ENCODE measurements at regions not wholly inside any gene's neighbourhood (a gene's known extent, or its start where the extent isn't known, plus 50 kb on each side); places are given as distances from the start of the nearest gene placed in this dataset.

DNA sequence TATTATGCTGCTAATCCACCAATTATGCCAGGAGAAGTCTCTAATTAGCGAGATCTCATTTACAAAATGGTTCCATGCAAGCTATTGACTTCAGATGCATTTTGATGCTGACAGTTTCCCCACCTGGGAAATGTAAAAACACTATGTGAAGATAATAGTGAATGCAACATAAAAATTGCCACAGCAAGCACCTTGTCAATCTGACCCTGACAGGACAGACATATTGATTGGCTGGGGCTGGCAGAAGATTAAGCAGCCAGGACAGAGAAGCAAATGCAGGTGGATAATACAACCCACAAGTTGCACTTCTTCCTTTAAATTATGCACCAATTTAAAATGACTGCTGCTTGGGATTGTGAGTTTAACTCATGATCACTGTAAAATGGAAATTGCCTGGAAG lies 642.8 kb upstream of the POT1 start:
- no peak for DNase-seq (ENCODE audit: low read depth in 2 of 2)

DNA sequence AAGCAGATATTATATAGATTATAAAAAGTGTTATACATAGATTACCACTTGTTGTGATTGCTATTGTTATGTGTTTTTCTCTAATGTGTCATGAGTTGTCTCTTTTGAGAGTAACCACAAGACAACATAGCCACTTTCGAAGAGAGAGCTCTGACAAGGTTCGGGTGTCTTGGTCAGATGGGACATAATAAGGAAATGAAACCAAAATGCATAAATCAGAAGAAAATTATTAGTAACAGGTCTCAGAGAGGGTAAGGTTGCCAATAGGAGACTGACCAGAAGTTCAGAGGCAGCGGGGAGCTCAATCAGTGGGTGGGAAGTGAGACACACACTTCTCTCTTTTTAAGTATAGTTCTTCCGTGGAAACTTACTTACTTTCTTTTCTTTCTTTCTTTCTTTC lies 639.2 kb upstream of the POT1 start:
- DNase-seq (ENCODE audit: low read depth in 2 of 2): no peak

DNA sequence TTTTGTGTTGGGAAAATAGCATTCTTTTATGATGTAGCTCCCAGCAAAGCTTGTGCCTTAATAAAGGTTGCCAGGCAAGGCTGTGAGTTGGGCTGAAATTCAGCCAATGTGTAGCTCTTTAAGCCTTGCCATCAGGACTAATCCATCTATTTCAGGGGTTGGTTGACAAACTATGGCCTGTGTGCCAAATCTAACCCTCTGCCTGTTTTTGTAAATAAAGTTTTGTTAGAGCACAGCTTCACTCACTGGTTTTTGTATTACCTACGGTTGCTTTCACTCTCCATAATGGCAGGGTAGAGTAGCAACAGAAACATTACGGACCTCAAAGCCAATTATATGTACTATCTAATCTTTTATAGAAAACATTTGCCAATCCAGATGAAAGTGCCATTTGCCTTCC lies 638.1 kb upstream of the POT1 start:
- DNase-seq (ENCODE audit: low read depth in 2 of 2): no peak

DNA sequence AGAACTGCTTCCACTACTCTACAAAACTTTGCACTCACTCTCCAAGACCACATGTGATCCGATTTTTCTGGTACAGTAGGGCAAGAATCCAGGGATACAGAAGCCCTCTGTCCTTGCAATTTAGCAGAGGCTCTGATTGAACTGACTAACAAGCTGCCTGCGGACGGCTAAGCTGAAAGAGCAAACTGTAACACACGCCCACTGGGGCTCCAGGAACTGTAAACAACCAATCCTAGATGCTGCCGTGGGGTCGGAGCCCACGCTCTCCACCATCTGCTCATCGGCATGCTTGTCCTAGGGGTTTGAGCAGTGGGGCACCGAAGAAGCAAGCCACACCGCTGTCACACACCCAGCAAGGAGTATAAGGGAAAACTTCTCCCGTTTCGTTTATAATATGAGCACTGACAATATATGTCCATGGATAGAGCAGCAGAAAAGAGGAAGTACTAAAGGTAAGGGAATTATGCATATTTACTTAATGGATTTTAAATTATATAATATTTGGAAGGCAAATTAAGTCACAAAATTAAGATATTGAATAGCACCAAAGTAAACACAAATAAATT lies 634.4 kb upstream of the POT1 start:
- no peak for DNase-seq (ENCODE audit: low read depth in 2 of 2)

DNA sequence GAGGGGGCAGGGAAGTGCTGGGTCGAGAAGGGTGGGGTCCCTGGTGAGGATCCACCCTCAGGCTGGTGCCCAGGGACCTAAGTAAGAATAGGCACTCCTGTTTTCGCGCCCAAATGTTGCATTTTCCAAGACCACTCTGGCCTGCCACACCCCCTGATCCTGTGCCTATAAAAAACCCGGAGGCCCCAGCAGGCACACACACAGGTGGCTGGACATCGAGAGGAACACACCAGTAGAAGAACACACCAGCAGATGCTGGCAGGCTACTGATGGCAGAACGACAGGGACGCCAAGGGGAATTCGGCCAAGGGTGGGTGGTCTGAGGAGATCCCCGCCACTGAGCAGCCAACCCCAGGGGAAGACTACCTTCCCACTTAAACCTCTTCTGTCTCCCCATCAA lies 633.9 kb upstream of the POT1 start:
- no peak for DNase-seq (ENCODE audit: low read depth in 2 of 2)

DNA sequence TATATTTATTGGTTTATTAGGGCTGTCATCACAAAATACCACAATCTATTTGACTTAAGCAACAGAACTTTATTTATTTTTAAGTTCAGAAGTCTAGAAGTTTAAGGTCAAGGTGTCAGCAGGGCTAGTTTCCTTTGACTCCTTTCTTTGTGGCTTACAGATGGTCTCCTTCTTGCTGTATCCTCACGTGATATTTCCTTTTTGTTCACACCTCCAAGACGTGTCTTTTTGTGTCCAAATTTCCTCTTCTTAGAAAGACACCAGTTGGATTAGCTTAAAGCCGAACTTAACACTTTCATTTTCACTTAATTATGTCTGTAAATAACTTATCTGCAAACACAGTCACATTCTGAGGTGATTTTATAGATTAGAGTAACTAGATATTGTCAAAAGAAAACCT lies 631.4 kb upstream of the POT1 start:
- DNase-seq (ENCODE audit: low read depth in 2 of 2): no peak

DNA sequence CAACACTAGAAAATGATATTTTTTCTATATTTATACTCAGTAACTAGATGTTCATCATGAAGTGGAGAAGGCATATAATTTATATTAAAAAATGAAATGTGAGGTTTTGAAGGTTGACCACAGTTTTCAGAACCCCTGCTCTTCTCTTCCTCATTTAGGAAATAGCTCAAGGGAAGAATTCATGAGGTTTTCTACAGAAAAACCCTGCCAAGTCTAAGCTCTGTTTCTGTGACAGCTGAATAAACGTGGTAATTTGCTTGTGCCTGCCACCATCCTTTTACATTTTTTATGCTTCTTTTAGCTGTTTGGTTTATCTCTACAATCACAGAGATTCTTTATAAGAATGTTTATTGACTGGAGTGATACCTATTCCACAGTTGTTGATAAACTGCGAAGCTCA lies 630.3 kb upstream of the POT1 start:
- no peak for DNase-seq (ENCODE audit: low read depth in 2 of 2)

DNA sequence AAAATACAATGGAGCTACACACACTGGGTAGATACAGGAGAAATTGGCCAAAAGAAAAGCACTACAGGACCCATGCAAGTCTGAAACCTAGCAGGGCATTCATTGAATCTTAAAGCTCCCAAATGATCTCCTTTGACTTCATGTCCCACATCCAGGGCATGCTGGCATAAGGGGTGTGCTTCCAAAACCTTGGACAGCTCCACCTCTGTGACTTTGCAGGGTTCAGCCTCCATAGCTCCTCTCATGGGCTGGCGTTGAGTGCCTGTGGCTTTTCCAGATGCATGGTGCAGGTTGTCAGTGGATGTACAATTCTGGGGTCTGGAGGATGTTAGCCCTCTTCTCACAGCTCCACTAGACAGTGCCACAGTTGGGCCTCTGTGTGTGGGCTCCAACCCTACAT lies 626.3 kb upstream of the POT1 start:
- DNase-seq (ENCODE audit: low read depth in 2 of 2): no peak

DNA sequence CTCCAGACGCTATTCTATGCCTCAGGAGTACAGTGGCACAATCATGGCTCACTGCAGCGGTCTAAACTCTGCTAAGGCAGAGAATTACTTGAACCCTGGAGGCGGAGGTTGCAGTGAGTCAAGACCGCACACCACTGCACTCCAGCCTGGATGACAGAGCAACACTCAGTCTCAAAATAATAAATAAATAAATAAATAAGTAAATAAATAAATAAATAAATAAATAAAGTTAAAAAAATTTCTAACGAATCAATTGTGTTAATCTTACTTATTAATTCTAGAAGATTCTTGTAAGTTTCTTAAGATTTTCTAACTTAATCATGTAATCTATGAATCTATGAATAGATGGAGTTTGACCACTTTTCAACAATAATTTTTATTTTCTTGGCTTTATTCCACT lies 621.4 kb upstream of the POT1 start:
- no peak for DNase-seq (ENCODE audit: low read depth in 2 of 2)

DNA sequence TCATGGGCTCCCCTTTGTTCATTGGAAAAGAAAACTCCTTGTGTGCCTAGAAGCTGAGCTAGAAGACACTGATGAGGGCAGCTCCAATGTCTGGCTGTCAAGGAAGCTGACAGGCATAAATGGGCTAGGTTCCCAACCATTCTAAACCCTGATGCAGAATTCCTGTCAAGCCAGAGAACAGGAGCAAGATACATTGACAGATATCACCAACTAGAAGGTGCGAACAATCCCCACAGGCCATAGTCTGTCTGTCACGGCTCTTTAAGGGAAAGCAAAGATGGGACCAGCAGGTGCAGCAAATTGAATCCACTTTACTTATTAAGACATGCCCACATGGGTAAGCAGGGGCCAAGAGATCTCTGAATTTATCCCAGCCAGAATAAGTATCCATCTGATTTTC lies 617.9 kb upstream of the POT1 start:
- DNase-seq (ENCODE audit: low read depth in 2 of 2): no peak

DNA sequence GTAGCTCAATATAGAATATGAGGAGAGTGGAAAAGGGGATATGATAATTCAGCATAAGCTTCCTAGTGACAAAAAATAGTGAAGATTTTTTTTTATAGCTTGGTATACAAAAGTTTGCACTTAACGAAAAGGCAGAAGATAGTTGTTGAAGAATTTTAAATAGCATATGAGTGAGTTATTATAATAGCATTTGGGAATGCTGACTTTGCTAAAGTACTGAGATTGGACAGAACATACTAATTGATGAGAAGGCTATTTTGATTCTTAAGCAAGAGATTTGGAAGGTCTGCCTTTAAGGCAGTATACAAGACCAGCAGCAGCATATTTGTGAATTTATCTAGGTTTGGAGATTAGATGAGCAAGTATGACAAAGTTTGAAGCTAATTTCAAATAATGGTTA lies 600.9 kb upstream of the POT1 start:
- DNase-seq (ENCODE audit: low read depth in 2 of 2): no peak

DNA sequence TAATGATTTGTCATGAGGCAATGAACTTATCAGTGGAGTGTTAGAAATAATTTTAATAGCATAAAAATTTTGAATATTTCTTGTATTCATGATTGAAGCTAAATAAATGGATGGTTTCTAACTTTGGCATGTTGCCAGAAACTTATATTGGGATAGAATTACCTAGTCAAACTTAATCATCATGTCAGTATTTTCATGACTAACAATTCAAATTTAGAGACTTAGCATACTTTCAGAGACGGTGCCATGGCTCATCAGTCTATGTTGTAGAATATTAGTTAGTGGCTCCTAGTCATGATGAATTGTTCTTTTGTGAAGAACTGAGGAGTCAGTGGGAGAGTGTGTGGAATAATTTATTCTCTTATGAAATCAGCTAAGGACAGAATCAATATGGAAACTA lies 599.6 kb upstream of the POT1 start:
- DNase-seq (ENCODE audit: low read depth in 2 of 2): no peak

DNA sequence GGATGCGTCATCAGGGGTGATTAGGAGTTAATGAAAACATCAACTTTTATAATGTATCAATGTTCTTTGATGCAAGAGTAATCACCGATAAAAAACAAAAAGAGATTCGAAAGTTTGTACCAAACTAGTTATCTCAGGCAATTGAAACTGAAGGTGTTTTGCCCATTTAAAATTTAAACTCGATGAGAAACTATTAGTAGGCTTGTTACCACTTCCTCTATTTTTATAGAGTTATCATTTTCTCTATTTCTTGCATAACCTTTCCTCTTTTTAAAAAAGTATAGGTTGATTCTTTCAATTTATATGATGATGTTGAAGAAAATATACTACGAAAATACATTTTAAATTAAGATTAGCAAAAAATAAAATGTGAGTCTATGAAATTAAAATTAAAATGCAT lies 597.3 kb upstream of the POT1 start:
- no peak for DNase-seq (ENCODE audit: low read depth in 2 of 2)

DNA sequence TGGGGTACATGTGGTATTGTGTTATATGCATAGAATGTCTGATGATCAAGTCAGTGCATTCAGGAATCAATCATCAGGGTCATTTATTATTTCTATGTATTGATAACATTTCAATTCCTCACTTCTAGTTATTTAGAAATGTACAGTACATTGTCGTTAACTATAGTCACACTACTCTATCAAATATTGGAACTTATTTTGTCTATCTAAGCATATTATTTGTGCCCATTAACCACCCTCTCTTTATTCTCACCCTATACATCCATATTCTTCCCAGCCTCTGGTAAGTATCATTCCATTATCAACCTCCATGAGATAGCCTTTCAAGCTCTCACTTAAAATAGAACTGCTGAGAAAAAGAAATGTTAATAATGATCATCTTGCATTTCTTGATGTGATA lies 596.5 kb upstream of the POT1 start:
- no peak for DNase-seq (ENCODE audit: low read depth in 2 of 2)

DNA sequence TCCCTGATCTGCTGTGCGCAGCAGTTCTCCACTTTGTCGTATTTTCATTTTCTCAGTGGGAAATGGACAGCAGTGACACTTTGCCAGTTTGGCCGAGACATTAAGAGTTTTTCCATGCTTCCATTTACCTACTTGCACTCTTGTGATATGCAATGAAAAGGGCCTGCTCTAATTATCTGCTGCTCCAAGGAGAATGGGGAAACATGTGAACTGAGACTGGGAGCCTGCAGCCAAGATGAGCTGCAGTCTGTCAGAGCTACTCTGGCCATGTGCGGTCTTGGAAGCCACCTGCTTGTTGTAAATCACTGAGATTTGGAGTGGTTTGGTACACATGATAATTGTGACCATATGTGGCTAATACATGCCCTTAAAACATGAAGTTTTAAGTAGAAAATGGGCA lies 586.6 kb upstream of the POT1 start:
- no peak for DNase-seq (ENCODE audit: low read depth in 2 of 2)

DNA sequence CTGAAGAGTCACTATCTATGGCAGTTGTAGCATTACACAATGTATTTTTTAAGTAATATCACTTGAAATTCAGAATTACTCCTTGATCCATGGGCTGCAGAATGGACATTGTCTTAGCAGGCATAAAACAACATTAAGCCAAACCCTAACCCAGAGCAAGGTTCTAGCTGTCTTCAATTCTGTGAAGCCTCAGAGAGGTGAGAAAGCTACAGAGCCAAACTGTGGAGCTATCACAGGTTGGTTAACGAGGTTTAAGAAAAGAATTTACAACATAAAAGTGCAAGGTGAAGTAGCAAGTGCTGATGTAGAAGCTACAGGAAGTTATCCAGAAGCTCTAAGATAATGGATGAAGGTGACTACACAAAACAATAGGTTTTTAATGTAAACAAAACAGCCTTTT lies 582.7 kb upstream of the POT1 start:
- no peak for DNase-seq (ENCODE audit: low read depth in 2 of 2)

DNA sequence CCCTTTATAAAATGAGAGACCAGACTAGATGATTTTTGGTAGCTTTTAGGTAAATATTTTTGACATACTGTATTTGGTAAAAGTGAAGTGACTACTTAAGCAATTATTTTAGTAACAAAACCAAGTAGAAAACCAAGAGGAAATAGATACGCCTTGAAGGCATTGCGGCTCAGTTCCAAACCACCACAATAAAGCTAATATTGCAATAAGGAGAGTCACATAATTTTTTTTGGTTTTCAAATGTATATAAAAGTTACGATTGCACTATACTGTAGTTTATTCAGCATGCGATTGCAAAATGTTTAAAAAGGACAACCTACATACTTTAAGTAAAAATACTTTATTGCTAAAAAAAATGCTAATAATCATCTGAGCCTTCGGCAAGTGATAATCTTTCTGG lies 581.7 kb upstream of the POT1 start:
- DNase-seq (ENCODE audit: low read depth in 2 of 2): no peak

DNA sequence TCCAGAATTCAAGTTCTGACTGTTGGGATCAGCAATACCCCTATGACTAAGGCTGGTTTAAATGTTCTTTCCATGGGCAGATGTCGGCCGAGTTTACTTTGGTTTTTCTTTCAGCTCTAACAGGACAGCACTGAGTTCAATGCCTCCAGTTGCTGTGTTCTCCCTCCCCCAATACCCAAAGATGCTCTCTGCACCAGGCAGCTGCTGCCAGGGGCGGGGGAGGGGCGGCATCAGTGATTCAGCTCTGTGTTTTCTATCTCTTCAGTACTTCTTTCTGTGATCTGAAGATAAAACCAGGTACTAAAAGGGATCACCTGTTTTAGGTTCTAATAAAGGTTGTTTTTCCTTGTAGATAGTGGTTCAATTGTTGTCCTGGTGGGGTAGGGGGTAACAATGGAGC lies 576.7 kb upstream of the POT1 start:
- no peak for DNase-seq (ENCODE audit: low read depth in 2 of 2)

DNA sequence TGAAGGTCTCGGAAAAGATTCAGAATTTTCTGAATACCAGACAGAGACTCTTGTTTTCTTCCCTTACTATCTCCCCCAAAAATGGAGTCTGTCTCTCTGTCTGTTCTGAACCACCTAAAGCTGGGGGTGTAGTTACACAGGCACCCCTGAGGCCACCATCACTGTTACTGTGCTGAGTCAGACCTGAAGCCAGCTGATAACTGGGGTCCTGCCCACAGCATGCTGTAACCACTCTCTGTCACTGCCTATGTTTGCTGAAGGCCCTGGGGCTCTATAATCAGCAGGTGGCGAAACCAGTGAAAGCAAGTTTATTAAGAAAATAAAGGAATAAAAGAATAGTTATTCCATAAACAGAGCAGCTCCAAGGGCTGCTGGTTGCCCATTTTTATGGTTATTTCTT lies 575.2 kb upstream of the POT1 start:
- no peak for DNase-seq (ENCODE audit: low read depth in 2 of 2)

DNA sequence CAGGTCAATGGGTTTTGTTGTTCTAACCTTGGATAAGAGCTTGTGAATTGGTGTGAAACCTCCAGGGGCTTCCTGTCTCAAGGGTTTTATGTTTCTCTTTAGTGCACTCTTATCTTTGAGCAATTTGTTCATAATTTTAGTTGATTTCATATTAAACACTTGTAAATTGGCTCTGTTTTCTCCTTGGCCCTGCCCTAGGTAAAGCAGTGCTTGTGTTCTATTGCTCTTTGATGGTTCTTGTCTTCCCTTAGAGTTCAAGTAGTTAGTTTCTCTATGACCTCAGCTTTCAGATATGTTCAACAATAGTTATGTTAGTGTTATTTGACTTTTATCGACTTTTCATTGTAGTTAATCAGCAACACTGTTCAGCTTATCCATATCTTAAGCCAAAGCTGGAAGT lies 566.4 kb upstream of the POT1 start:
- no peak for DNase-seq (ENCODE audit: low read depth in 2 of 2)

DNA sequence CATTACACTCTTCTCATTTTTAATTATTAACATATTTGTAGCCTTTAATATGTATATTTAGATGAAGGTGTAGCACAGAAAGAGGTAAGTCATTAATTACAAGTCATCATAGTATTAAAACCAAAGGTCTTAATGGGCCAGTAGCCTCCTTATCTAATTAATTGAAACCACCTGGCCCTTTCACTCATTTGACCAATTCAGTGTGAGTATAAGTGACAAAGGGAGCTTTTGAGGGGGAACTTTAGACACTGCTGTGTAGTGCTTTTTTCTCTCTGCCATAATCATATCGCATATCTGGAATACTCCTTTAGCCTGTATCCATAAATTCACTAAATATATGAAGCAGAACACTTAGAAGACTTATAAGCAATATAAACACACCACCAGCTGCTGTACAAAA lies 562.9 kb upstream of the POT1 start:
- no peak for DNase-seq (ENCODE audit: low read depth in 2 of 2)

DNA sequence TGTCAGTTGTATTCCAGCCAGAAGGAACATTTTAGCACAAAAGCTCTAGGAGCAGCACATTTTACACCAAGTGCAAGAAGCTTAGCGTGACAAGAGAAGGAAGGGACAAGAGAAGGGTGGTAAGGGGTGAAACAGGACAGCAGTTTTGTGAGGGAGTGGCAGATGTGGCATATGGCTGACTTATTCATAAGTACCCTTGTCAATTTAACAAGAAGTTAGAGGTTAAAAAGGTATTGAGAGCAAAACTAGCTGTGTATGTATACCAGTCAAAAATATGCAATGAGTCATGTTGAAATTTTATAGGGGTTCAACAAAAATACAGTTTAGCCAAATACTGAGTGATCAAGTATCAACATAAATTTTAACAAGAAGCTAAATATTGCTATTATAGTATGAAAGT lies 561.5 kb upstream of the POT1 start:
- no peak for DNase-seq (ENCODE audit: low read depth in 2 of 2)

DNA sequence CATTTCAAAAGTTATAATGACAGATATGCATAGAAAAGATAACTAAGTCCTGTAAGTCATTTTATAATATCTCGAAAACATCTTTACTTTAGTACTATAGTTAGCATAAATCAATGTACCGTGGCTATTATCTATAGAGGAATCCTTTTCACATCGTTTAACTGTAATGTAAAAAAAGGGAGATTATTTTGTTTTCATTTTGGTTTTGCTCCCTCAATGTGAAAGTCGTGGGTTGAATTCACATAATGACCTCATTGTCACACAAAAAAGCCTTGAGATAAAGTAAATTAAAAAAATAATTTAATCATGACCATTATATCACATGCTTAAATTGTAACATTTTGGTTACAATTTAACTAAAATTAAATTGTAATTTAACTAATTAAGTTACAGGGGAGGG lies 560.5 kb upstream of the POT1 start:
- no peak for DNase-seq (ENCODE audit: low read depth in 2 of 2)

DNA sequence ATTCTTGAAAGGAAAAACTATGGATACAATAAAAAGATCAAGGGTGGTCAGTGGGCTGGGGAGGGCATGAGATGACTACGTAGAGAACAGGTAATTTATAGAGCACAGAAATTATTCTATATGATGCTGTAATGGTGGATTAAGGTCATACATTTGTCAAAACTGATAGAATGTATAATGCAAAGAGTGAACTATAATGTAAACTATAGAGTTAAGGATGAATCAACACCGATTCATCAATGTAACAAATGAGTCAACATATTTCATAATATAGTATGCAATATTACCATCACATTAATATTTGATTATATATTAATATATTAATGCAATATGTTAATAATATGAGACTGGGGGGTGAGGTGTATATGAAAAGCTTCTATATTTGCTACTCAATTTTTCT lies 555.6 kb upstream of the POT1 start:
- no peak for DNase-seq (ENCODE audit: low read depth in 2 of 2)

DNA sequence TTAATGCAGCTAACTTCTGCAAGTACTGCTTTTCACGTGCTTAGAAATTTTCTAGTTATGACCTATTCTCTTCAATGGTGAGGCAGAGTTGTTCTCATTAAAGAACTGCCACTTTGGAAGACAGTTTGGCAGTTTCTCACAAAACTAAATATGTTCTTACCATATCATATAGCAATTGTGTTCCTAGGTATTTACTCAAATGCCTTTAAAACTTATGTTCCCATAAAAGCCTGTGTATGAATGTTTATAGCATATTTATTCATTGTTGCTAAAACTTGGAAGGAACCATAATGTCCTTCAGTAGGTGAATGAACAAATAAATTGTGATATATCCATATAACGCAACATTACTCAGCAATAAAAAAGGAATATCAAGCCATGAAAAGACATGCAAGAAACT lies 555.1 kb upstream of the POT1 start:
- no peak for DNase-seq (ENCODE audit: low read depth in 2 of 2)

All from dermis microvascular lymphatic vessel endothelial cell (primary cell).